ENCODE measurements at regions not wholly inside any gene's neighbourhood (a gene's known extent, or its start where the extent isn't known, plus 50 kb on each side); places are given as distances from the start of the nearest gene placed in this dataset.
A peak's percentile ranks its signal among the peaks of the same experiment; 100 is the strongest.
"Not testable (repeated sequence)": the region's sequence is repeated elsewhere in the genome, so short reads cannot be mapped to it uniquely, and the experiment has no call there.

DNA sequence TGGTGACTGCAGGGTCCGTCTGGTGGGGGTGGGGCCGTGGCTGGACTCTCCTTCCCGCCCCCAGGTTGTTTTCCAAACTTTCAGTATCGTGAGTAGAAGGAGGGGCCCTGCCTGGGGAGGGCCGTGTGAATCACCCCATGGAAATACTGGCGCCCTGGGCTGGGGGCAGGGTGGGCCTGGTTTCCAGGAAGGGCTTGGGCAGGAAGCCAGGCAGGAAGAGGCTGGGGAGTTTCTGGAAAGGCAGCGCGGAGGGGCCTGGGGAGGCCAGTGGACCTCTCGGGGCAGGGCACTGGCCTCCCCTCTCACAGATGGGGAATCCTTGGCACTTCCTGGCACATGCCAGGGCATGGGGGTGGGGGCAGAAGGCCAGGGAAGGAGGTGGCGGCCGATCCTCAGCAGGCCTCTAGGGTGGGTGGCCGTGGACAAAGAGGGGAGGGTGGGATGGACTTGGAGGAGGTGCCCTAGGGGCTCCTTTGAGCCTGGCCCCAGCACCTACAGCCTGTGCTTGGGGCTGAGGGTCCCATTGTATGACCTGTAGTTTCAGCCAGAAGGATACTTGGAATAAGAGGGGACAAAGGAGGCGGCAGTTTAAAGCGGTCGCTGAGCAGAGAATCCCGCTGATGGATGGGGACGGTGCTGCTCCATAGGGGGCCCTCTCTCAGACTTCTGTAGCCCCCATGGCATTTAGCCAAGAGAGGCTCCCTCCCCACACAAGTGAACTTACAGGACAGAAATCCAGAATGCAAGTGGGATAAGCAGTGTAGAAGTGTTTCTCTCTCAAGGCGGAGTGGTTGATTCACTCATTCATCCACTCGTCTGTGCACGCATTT lies 56.5 kb upstream of the GATA2 start:
- peak; percentile 45 for DNase-seq (ENCODE audit: low read depth)

DNA sequence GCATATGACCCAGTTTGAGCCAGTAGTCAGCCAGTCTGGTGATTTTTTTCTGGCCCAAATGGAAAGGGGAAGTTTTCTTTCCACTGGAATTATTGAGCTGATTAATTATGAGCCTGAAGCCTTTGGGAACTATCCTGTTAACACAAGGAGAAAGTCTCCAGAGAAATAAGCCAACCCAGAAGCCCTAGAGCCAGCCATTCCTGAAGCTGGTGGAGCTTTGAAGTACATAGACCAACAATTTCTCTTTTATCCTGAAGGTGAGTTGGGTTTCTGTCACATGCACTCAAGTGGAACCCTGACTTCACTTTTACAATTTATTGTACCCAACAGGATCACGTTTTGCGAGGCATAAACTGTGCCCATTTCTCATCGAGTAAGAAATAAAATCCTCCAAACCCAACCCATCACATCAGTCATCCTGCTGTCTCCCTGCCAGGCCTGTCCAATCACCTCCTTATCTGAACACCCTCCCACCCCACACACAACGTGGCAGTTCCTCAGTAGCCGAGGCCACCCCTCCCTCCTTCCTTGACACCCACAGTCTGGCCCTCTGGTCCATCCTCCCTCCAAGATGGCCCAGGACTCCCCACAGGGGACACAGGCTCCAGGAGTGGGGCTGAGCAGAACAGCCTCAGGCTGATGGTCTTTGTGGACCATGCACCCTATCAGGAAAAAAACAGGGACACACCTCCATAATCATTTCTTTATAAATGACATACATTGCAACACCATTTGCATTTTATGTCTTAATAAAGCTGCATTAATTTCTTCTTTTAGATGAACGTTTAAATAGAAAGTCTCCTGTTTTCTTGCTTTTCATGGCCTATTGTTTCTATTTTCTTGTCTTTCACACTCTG lies 55.7 kb upstream of the GATA2 start:
- DNase-seq (ENCODE audit: low read depth), result no peak

DNA sequence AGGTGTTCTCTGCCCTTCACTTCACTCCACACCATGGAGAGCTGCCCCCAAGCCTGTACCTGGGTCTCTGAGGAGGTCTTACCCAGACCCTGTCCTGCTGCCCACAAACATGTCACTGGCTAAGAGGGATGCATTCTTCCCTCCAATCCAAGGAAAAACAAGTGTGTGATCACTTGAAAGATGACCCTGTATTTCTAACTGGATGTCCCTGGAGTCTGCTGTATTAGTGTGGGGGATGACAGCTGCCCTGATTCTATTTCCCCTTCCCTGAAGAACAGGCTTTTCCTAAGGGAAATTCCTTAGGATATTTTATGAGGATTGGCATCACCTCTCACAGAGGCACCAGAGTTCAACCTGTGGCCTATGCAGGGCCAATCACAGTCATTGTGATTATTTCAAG lies 55.0 kb upstream of the GATA2 start:
- DNase-seq (ENCODE audit: low read depth), result no peak

DNA sequence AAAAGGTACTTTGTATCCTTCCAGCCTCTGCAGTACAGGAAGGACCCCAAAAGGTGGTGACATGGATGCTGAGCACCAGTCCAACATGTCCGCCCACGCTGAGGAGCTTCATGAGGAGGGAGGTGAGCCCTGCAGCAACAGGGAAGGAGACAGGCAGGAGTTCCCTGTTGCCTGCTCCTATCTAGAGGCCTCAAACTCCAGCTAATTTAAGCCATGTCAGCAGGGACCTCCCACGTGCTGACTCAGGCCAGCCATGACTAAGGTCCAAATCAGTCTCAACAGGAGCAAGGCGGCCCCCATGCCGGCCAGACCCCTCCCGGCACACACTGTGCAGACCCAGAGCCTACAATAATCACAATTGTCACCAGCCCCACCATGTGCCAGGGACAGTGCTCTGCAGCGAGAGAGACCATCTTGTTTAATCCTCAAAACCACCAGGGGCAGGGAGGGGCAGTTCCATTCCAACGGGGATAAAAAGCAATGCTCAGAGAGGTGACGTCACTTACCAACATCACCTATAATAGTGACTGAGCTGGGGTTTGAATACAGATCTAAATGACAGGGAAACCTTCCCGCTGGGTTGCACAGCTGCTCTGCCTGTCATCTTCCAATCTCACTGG lies 54.5 kb upstream of the GATA2 start:
- peak; percentile 35 for DNase-seq (ENCODE audit: low read depth)

DNA sequence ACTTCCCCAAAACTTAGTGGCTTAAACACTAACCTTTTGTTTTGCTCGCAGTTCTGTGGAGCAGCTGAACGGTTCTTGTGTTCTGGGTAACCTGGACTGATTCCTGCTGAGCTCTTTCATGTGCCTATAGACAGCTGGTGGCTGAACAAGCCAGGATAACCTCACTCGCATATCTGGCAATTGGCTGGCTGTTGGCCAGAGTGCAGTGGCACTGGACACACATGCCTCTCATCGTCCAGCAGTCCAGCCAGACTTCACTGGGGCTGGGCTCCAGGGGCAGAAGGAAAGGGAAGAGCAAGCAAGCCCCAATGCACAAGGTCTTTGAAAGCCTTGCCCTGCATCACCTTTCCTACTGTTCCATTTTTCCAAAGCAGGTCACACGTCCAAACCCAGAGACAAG lies 53.6 kb upstream of the GATA2 start:
- no peak for DNase-seq (ENCODE audit: low read depth)

DNA sequence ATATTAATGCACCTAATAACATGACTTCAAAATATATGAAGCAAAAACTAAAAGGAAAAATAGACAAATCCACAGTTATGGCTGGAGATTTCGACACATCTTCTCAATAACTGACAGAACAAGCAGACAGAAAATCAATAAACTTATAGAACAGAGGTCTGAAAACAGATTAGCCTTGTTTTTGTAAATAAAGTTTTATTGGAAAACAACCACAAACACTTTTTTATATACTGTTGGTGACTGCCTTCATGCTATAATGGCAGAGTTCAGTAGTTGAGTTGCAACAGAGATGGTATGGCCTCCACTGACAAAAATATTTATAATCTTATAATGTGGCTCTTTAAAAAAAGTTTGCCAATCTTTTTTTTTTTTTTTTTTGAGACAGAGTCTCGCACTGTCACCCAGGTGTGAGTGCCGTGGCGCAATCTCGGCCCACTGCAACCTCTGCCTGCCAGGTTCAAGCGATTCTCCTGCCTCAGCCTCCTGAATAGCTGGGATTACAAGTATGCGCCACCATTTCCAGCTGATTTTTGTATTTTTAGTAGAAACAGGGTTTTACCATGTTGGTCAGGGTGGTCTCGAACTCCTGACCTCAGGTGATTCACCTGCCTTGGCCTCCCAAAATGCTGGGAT lies 52.2 kb upstream of the GATA2 start:
- DNase-seq (ENCODE audit: low read depth), result no peak

DNA sequence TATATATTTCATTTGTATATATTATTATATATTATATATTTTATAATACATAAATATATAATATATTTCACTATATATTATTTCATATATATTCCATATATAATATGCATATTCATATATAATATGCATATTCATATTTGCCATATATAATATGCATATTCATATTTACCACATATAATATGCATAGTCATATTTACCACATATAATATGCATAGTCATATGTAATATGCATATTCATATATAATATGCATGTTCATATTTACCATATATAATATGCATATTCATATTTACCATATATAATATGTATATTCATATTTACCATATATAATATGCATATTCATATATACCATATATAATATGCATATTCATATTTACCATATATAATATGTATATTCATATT lies 51.2 kb upstream of the GATA2 start:
- DNase-seq (ENCODE audit: low read depth), result no peak

DNA sequence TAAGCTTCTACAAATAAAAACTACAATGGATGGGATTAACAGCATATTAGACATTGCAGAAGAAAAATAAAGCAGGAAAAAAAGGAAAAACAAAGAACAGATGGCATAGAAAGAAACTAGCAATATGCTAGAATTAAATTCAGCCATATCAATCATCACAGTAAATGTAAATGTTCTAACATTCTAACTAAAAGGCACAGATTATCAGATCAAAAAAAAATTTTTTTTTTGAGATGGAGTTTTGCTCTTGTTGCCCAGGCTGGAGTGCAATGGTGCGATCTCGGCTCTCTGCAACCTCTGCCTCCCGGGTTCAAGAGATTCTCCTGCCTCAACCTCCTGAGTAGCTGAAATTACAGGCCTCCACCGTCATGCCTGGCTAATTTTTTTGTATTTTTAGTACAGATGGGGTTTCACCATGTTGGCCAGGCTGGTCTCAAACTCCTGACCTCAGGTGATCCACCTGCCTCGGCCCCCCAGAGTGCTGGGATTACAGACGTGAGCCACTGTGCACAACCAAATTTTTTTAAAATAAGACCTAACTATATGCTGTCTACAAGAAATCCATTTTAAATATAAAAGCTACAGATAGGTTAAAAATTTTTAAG lies 50.7 kb upstream of the GATA2 start:
- DNase-seq (ENCODE audit: low read depth), result not testable (repeated sequence)

Measured in stromal cell of bone marrow (primary cell).